PC-9 (cell line): ENCODE measurements at regions not wholly inside any gene's neighbourhood (a gene's known extent, or its start where the extent isn't known, plus 50 kb on each side); places are given as distances from the start of the nearest gene placed in this dataset.

Experiments used
- BruUV-seq: library from RNA; stranded (reverse); fragments of 400-500 nt; replicated peaks from 2 replicates; lab custom pipeline; 2021; lab: Mats Ljungman, UMichigan
- CTCF ChIA-PET: fragments of 300-600 bp; sonication (Branson Sonifier 250); formaldehyde crosslinking; loops from one replicate; lab custom pipeline; 2022; ENCODE audit warnings: antibody characterized with exemption; lab: Charles Lee
- POLR2A ChIA-PET: fragments of 300-600 bp; sonication (Branson Sonifier 250); formaldehyde crosslinking; loops from one replicate; lab custom pipeline; 2022; ENCODE audit warnings: antibody characterized with exemption; ENCODE audit not compliant: unreplicated experiment; lab: Charles Lee
- DNase-seq, 2 experiments: peaks; one replicate each; pipeline versions ENCODE4 v3.0.0 to v3.0.0-alpha.2; 2015 to 2022; ENCODE audit warnings: mixed read lengths in 1 of 2
- H2AFZ ChIP-seq: fragments of 200-600 bp; sonication (generic); 2 replicates; pipeline ENCODE4 v1.8.1; 2017; ENCODE audit warnings: antibody characterized with exemption
- H3F3A ChIP-seq: fragments of 200-600 bp; sonication (generic); 2 replicates; pipeline ENCODE4 v1.8.1; 2017; ENCODE audit warnings: antibody characterized with exemption, mild to moderate bottlenecking, low read depth; ENCODE audit not compliant: insufficient read depth
- H3K27ac ChIP-seq: fragments of 200-600 bp; sonication (generic); 2 replicates; pipeline ENCODE4 v1.6.1; 2016; ENCODE audit warnings: mixed run types
- H3K27me3 ChIP-seq: fragments of 200-600 bp; sonication (generic); 2 replicates; pipeline ENCODE4 v1.6.1; 2016; ENCODE audit warnings: low read depth, mixed run types; ENCODE audit not compliant: insufficient read depth
- H3K36me3 ChIP-seq: fragments of 200-600 bp; sonication (generic); 2 replicates; pipeline ENCODE4 v1.6.1; 2016; ENCODE audit warnings: low read depth, mixed run types
- H3K4me1 ChIP-seq: fragments of 200-600 bp; sonication (generic); replicated peaks from 2 replicates; pipeline ENCODE4 v1.6.1; 2016; ENCODE audit warnings: mixed run types; ENCODE audit not compliant: insufficient read depth
- H3K4me2 ChIP-seq: fragments of 200-600 bp; sonication (generic); 2 replicates; pipeline ENCODE4 v1.6.1; 2017; ENCODE audit warnings: mixed run types
- H3K4me3 ChIP-seq: fragments of 200-600 bp; sonication (generic); 2 replicates; pipeline ENCODE4 v1.6.1; 2016; ENCODE audit warnings: mixed run types
- H3K79me2 ChIP-seq: fragments of 200-600 bp; sonication (generic); 2 replicates; pipeline ENCODE4 v1.6.1; 2017; ENCODE audit warnings: low read depth, mixed run types
- H3K9me2 ChIP-seq: fragments of 200-600 bp; sonication (generic); 2 replicates; pipeline ENCODE4 v1.8.1; 2017; ENCODE audit warnings: mild to moderate bottlenecking; ENCODE audit not compliant: insufficient read depth
- H3K9me3 ChIP-seq: fragments of 200-600 bp; sonication (generic); 2 replicates; pipeline ENCODE4 v1.8.1; 2016; ENCODE audit warnings: low read depth; ENCODE audit not compliant: insufficient read depth
- H4K20me1 ChIP-seq: fragments of 200-600 bp; sonication (generic); 2 replicates; pipeline ENCODE4 v1.8.1; 2017; ENCODE audit not compliant: insufficient read depth
- CTCF ChIP-seq: fragments of 200-600 bp; sonication (generic); conservative IDR thresholded peaks from 2 replicates; pipeline ENCODE4 v1.6.1; 2017; ENCODE audit warnings: mixed run types, antibody characterized with exemption, mild to moderate bottlenecking, moderate library complexity
- EZH2 ChIP-seq: fragments of 200-600 bp; sonication (generic); IDR thresholded peaks from 2 replicates; pipeline ENCODE4 v1.8.0; 2017; ENCODE audit warnings: antibody characterized with exemption, low read depth
- intact Hi-C: fragments of 100-400 bp; cut with micrococcal nuclease; formaldehyde crosslinking; loops from one replicate; pipeline ENCODE4 v1.10.0; 2022; ENCODE audit not compliant: unreplicated experiment

- Histone ChIP-seq H3K36me3 (no peaks in the 10 kb centered on the region), H3K27ac (no peak overlapping the region), H3K4me1 (no peaks in the 10 kb centered on the region), H3K79me2 (no peaks in the 10 kb centered on the region), H3F3A (no peaks in the 10 kb centered on the region), H3K9me2 (no peaks in the 10 kb centered on the region; the same call in 1 of the 2 replicates), H3K4me2 (no peak overlapping the region), H2AFZ (no peak overlapping the region), H3K9me3 (no peaks in the 10 kb centered on the region), H3K27me3 (peaks cover 26% of the 10 kb centered on the region; the same call in 1 of the 2 replicates), H4K20me1 (no peaks in the 10 kb centered on the region), H3K4me3 (no peak overlapping the region)
- TF ChIP-seq CTCF (no peak), EZH2 (no peak)
- DNase-seq, result no peak
- CTCF ChIA-PET, result no interaction called here
- intact Hi-C loops, result no loop called here
- BruUV-seq, result no TSS peak
- POLR2A ChIA-PET, result no interaction called here
These were observed 180.7 kb upstream of the TLE4 start for GRCh38 chr9:79390781-79391770.

GRCh38 chr9:79395228-79395627 lies 176.5 kb upstream of the TLE4 start:
- Histone ChIP-seq H4K20me1 (no peaks in the 10 kb centered on the region), H2AFZ (no peak overlapping the region), H3K79me2 (no peaks in the 10 kb centered on the region), H3K4me2 (no peak overlapping the region), H3K9me2 (no peaks in the 10 kb centered on the region), H3K4me1 (no peaks in the 10 kb centered on the region), H3K9me3 (no peaks in the 10 kb centered on the region), H3K27me3 (peaks cover 26% of the 10 kb centered on the region; the same call in 1 of the 2 replicates), H3F3A (no peaks in the 10 kb centered on the region), H3K27ac (no peak overlapping the region), H3K36me3 (no peaks in the 10 kb centered on the region), H3K4me3 (no peak overlapping the region)
- no peak for DNase-seq
- ChIA-PET CTCF (no interaction called here), POLR2A (no interaction called here)
- intact Hi-C loops, result no loop called here
- TF ChIP-seq CTCF (no peak), EZH2 (no peak)
- no TSS peak for BruUV-seq

- Histone ChIP-seq H4K20me1 (no peaks in the 10 kb centered on the region), H3K79me2 (no peaks in the 10 kb centered on the region), H3K27me3 (peaks cover 26% of the 10 kb centered on the region; the same call in 1 of the 2 replicates), H3K27ac (no peak overlapping the region), H2AFZ (no peak overlapping the region), H3K36me3 (no peaks in the 10 kb centered on the region), H3K4me1 (no peaks in the 10 kb centered on the region), H3F3A (no peaks in the 10 kb centered on the region), H3K9me3 (no peaks in the 10 kb centered on the region), H3K9me2 (no peaks in the 10 kb centered on the region), H3K4me3 (no peak overlapping the region), H3K4me2 (no peak overlapping the region)
- CTCF ChIA-PET, result no interaction called here
- no peak for DNase-seq
- POLR2A ChIA-PET, result no interaction called here
- no TSS peak for BruUV-seq
- intact Hi-C loops, result no loop called here
- TF ChIP-seq CTCF (no peak), EZH2 (no peak)
These were observed 176.0 kb upstream of the TLE4 start for GRCh38 chr9:79395755-79396154.
